ENCODE measurements at regions not wholly inside any gene's neighbourhood (a gene's known extent, or its start where the extent isn't known, plus 50 kb on each side); places are given as distances from the start of the nearest gene placed in this dataset.

DNA sequence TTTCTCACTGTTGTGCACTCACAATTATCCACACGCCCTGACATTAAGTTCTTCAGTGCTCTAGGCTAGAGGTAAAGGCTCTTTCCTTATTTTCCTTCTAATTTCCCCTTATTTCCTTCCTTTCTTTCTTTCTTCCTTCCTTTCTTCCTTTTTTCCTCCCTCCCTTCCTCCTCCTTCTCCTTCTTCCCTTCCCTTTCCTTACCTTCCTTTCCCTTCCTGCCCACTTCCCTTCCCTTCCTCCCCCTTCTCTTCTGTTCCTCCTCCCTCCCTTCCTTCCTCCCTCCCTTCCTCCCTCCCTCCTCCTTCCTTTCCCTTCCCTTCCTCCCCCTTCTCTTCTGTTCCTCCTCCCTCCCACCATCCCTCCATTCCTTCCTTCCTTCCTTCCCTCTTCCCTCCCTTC is 317.0 kb upstream of the IRX1 start:
- FAIRE-seq (no peak), DNase-seq (ENCODE audit: low read depth in 1 of 2, low spot score in 2 of 2) (no peak)
- Histone ChIP-seq H3K79me1 (ENCODE audit: low read depth, low read length) (no peaks in the 10 kb centered on the region), H2BK12ac (ENCODE audit: low read depth, low read length) (peak overlapping the region; percentile 94; the same call in 1 of the 2 replicates), H3K56ac (replicated peaks; ENCODE audit: insufficient read length, low read depth, low read length) (no peak overlapping the region), H2AFZ (ENCODE audit: low read length) (no peak overlapping the region), H3K23ac (ENCODE audit: insufficient read length) (no peak overlapping the region), H4K91ac (replicated peaks; ENCODE audit: insufficient read length, low read length) (peak overlapping the region; percentile 15), H4K5ac (ENCODE audit: insufficient read length, low read depth, low read length) (no peak overlapping the region), H3K4me2 (ENCODE audit: insufficient read depth in 1 of 2, low read depth in 2 of 2, low read length in 2 of 2) (peak overlapping the region in 1 of 2 experiments; percentile 44; a peak in 1 of 4 replicates), H3K27me3 (replicated peaks in 1 of 4; ENCODE audit: control insufficient read depth in 3 of 4, extremely low read depth in 1 of 4, insufficient read depth in 3 of 4, low read length in 3 of 4) (0 out of 7 replicates have a peak, but pooled peaks cover 0 to 2% (median 0%) of the 10 kb centered on the region in 4 experiments), H3K9ac (replicated peaks in 1 of 4; ENCODE audit: extremely low read depth in 1 of 4, low read depth in 3 of 4, low read length in 3 of 4) (no peak overlapping the region), H2BK15ac (ENCODE audit: low read length) (no peak overlapping the region), H2BK5ac (ENCODE audit: low read depth, low read length) (peak overlapping the region; percentile 49; the same call in 1 of the 2 replicates), H3K4me1 (replicated peaks in 1 of 4; ENCODE audit: control insufficient read depth in 3 of 4, insufficient read depth in 4 of 4, low read length in 3 of 4) (peaks cover 0 to 7% (median 4%) of the 10 kb centered on the region in 4 experiments; a peak in 1 of 7 replicates), H3K14ac (ENCODE audit: insufficient read length) (no peak overlapping the region), H3K36me3 (ENCODE audit: control insufficient read depth in 2 of 4, insufficient read depth in 4 of 4, low read length in 3 of 4) (no peaks in the 10 kb centered on the region), H3K9me3 (ENCODE audit: insufficient read depth in 2 of 2, low read depth in 1 of 2, low read length in 1 of 2) (no peaks in the 10 kb centered on the region), H3K18ac (ENCODE audit: extremely low read depth, low read length) (no peak overlapping the region), H3K4ac (replicated peaks; ENCODE audit: insufficient read length, low read depth, low read length) (no peak overlapping the region), H3K79me2 (ENCODE audit: control insufficient read depth in 1 of 2, insufficient read depth in 2 of 2, low read length in 2 of 2) (no peaks in the 10 kb centered on the region), H2AK5ac (ENCODE audit: low read depth, low read length) (peak overlapping the region; percentile 77; the same call in 1 of the 2 replicates), H3K23me2 (ENCODE audit: low read depth, low read length) (peaks cover 3% of the 10 kb centered on the region; the same call in 1 of the 2 replicates), H2BK120ac (replicated peaks; ENCODE audit: low read depth, low read length) (no peak overlapping the region), H3K4me3 (ENCODE audit: extremely low read depth in 1 of 4, insufficient read depth in 2 of 4, low read depth in 3 of 4, low read length in 4 of 4) (peak overlapping the region in 1 of 4 experiments; percentile 41; a peak in 1 of 8 replicates), H4K8ac (ENCODE audit: extremely low read depth, insufficient read depth, low read length) (no peak overlapping the region), H4K20me1 (replicated peaks in 1 of 2; ENCODE audit: control insufficient read depth in 1 of 2, insufficient read depth in 2 of 2, low read length in 2 of 2) (no peaks in the 10 kb centered on the region), H2BK20ac (ENCODE audit: low read length) (peak overlapping the region; percentile 40; the same call in 1 of the 2 replicates), H3K27ac (ENCODE audit: low read depth, low read length) (no peak overlapping the region)
- TF ChIP-seq POLR2AphosphoS5 (IDR thresholded peaks at IDR 0.05; ENCODE audit: low read depth, low read length), result no peak
- TF ChIP-seq CTCF (IDR thresholded peaks at IDR 0.05; ENCODE audit: control extremely low read depth in 1 of 3, insufficient read depth in 1 of 3, low read depth in 1 of 3, low read length in 3 of 3), result no peak
- TF ChIP-seq CHD2 (IDR thresholded peaks at IDR 0.05; ENCODE audit: low read length), result no peak
- no peak for TF ChIP-seq CBX5 (IDR thresholded peaks at IDR 0.05; ENCODE audit: low read depth, low read length)
- TF ChIP-seq ATF3 (IDR thresholded peaks at IDR 0.05; ENCODE audit: insufficient read depth, low read depth, low read length), result no peak
- TF ChIP-seq ZNF274 (IDR thresholded peaks at IDR 0.05; ENCODE audit: borderline replicate concordance, extremely low read depth, low read length), result no peak
- TF ChIP-seq CEBPB (IDR thresholded peaks at IDR 0.05; ENCODE audit: low read depth, low read length), result no peak
- no peak for TF ChIP-seq RNF2 (IDR thresholded peaks at IDR 0.05; ENCODE audit: borderline replicate concordance, low read depth, low read length, missing control alignments, poor library complexity, severe bottlenecking)
- no peak for TF ChIP-seq MAFK (IDR thresholded peaks at IDR 0.05; ENCODE audit: low read depth, low read length)
- WGBS, 2 experiments (ENCODE audit: extremely low coverage in 1 of 2, insufficient coverage in 1 of 2, insufficient read length in 1 of 2, insufficient replicate concordance in 2 of 2, low coverage in 1 of 2, low lambda C conversion rate in 2 of 2, missing lambda C conversion rate in 1 of 2), result 76% methylated on average over 1 of the region's 1 CpG; no CpG with 5 or more reads in 1 of the 2 experiments
- POLR2A ChIA-PET (ENCODE audit: partially characterized antibody), result no interaction called here
- CTCF ChIA-PET (ENCODE audit: partially characterized antibody), result no interaction called here
